Right ventricle myocardium inferior (tissue), 1 donor: ENCODE measurements at regions not wholly inside any gene's neighbourhood (a gene's known extent, or its start where the extent isn't known, plus 50 kb on each side); places are given as distances from the start of the nearest gene placed in this dataset.
A peak's percentile ranks its signal among the peaks of the same experiment; 100 is the strongest.

Source experiments
- ATAC-seq: fragments of 200-7000 bp; cut with Tn5 transposase; one replicate; pipeline ENCODE4 v1.9.1; 2020; ENCODE audit warnings: mild to moderate bottlenecking, moderate library complexity
- DNase-seq: peaks from one replicate; pipeline ENCODE4 v3.0.0; 2021; ENCODE audit errors: missing footprints
- intact Hi-C: fragments of 100-400 bp; cut with DNase I; formaldehyde crosslinking; loops from one replicate; pipeline ENCODE4 v1.11.0; 2022
- donor health status: DM: no; HTN: yes; CAD: no; lungs with severe emphysema.

DNA sequence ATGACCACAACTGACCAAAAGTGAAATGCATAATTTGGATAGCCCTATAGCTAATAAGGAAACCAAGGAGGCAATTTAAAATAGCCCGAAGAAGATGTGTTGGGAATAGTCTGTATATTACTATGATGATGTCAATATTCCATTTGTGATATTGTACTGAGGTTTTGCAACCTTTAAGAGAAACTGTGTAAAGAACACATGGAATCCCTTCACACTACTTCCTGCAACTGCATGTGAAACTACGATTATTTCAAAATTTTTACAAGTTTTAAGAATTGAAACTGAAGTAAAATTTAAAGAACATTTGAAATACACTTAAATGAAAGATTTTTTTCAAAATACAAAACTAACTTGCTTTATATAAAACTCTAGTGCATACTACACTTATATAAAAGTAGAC is 504.3 kb upstream of the ID2 start:
- intact Hi-C loops = no loop called here
- no peak for ATAC-seq
- no peak for DNase-seq

DNA sequence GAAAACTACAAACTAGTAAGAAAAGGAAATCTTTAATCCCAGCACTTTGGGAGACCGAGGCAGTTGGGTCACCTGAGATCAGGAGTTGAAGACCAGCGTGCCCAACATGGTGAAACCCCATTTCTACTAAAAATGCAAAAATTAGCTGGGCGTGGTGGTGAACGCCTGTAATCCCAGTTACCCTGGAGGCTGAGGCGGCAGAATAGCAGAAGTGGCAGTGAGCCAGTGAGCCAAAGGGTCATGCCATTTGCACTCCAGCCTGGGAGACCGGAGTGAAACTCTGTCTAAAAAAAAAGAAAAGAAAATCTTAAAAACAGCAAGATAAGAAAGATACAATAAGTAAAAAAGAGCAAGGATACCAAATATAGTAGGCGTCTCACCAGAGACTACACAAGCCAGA is 502.9 kb upstream of the ID2 start:
- DNase-seq = no peak
- intact Hi-C loops = no loop called here
- ATAC-seq = no peak

DNA sequence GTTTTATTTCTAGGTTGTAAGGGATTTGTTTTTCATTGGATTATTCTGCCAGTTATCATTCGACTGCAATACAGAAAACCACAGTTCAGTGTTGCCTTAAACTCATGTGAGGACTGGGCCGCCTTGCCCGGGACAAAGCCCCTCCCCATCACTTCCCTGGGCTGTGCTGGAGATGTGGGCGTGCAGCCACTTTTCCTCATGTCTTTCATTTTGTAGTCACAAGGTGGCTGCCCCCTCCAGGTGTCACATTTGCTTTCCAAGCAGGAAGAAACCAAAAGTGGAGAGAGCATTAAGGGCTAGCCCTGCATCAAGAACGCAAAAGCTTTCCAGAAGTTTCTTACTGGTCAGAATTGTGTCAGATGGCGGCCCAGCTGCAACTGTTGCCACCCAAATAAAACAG is 492.5 kb upstream of the ID2 start:
- intact Hi-C loops = no loop called here
- DNase-seq = no peak
- no peak for ATAC-seq

DNA sequence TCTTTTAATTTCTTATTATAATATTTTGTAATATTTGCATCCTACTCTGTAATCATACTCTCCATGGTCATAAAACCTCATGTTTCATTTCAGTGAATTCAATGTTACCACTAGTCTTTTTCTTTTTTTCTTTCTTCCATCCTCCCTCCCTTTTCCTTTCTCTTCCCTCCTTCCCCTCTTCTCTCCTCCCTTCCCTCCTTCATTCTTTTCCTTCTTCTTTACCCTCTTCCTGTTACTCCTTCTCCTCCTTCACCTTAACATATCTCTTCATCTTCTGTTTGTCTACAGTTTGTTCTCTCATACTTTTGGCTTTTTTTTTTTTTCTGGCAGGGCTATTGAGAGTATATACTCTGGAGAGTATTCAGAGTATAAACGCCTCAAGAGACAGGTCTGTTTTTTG is 491.6 kb upstream of the ID2 start:
- DNase-seq (no peak), ATAC-seq (no peak)
- intact Hi-C loops = no loop called here

DNA sequence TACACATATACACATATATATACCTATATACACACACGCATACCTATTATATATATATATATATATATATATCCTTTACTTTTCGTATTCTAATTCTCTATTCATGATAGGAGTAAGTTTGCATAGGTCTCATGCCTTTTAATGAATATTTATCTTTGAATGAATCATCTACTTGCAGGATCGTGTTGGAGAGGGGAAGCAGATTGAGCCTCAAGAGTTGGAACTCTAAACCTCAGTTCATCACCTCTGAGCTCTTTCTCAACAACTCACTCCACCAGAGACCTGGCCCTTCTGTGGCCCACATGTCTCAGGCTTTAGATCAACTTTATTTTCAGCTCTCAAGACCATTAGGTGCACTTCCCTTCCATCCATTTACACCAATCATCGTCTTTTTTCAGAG is 490.4 kb upstream of the ID2 start:
- DNase-seq (no peak), ATAC-seq (no peak)
- intact Hi-C loops = no loop called here

DNA sequence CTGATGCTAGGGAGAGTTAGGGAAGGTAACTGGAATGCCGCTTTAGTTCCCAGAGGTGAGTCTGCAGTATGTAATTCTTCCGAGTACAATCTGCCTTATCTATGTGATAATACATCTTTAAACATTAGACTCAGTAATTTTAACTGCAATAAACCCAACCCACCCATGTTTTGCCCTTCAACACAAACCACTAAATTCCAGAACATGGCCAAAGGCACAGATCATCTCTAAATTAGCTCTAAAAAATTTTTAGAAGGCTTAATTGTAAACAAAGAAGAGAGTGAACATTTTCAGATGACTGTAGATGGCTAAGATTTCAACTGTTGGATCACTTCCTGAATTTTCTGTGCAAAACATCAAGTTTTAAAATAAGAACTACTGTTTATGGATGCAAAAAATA is 488.7 kb upstream of the ID2 start:
- DNase-seq = no peak
- intact Hi-C loops = no loop called here
- no peak for ATAC-seq

DNA sequence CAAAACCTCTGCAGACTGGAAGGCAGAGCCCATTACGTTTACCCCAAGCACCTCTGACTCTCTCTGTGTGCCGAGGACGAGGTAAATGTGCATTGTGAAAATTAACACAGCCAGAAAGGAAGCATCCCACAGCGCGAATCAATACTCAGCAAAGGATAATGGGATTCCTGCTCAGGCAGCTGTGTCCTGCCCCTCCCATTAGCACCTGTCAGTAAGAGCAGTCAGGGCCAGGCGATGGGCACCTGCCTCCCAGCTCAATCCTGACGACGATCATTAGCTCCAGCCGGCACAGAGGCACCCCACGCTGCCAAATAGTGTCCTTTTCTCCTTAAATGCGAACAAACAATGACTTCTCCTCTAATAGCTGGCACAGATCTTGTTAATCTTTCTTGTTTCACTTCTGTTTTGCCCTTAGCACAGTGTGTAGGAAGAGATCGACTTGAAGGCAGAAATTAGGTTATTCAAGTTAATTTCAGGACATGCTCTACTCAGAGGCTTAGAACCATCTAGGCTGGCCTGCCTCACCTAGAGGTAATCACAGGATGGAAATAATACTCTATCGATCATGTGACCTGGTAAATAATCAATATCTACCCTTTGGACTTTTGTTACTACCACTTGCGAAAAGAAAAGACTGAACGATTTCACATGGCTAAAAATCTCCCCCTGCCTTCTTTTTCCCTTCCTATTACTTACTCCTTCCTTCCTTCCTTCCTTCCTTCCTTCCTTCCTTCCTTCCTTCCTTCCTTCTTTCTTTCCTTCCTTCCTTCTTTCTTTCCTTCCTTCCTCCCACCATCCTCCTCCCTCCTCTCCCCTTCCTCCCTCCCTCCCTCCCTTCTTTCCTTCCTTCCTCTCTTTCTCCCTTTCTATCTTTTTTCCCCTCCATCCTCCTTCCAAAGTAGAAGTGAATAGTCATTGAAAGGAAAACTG is 487.9 kb upstream of the ID2 start:
- ATAC-seq (no peak), DNase-seq (no peak)
- intact Hi-C loops = no loop called here

DNA sequence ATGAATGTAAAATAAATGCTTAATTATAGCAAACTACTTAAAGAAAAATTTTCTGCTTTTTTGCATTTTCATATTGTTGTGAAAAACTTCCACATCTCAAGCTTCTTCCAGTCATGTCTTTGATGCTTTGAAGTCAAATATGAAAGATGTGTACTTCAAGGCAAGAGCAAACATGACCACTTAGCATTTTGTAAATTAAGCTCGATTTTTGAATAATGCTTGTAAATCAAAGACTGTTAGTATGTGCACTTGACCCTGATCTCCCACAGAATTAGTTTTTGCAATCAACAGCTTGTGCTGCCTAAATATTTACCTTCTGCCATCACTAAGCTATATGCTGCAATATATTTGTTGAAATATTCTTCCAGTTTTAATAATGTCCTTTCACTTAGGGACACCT is 486.1 kb upstream of the ID2 start:
- DNase-seq = no peak
- intact Hi-C loops = no loop called here
- ATAC-seq = no peak

DNA sequence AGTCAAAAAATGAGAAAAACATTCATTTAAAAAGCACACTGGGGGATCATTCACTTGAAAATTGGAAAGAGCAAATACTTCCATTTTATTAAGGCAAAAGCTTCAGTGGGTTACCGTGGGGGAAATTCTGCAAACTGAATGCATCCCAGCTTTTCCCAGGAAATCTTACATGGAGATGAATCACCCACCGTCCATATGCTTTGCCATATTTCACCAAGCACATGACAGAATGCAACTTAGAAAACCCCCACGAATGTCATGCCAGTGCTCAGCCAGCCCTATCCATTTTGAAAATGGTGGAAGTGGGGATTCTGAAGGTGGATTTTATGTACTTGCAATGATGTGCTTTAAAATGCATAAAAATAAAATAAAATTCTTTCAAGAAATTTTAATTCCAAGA is 485.5 kb upstream of the ID2 start:
- intact Hi-C loops = no loop called here
- no peak for DNase-seq
- no peak for ATAC-seq

DNA sequence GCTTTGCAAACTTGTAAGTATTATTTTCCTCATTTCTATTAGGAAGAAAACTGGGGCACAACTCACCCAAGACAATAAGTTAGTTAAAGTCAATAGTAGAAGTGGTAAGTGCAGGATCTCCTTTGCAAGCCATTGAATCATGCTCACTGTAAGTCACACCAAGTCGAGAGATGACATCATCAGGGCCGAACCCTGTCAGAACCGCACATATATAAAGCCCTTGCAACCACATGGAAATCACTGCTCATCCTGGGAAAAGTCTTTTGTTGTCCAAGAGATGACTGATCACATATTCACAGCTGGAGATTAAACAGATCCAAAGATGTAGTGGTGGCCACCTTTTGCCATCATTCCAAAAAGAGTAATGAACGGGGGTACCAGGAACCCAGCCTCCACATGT is 484.8 kb upstream of the ID2 start:
- DNase-seq (no peak), ATAC-seq (no peak)
- intact Hi-C loops = no loop called here

DNA sequence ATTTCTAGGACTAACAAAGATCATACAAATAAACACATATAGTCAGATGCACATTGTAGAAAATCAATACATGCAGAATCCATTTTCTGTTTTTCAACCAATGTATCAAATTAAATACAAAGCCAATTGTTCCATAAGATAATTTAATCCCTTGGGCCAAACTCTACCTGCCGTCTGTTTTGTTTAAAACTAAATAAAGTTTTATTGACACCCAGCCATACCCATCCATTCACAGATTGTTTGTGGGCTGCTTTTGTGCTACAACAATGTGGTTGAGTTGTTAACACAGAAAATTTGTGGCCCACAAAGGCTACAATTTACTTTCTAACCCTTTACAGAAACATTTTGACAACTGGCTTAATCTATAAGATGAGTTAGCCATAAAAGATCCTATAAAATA is 484.0 kb upstream of the ID2 start:
- intact Hi-C loops = no loop called here
- no peak for DNase-seq
- no peak for ATAC-seq

DNA sequence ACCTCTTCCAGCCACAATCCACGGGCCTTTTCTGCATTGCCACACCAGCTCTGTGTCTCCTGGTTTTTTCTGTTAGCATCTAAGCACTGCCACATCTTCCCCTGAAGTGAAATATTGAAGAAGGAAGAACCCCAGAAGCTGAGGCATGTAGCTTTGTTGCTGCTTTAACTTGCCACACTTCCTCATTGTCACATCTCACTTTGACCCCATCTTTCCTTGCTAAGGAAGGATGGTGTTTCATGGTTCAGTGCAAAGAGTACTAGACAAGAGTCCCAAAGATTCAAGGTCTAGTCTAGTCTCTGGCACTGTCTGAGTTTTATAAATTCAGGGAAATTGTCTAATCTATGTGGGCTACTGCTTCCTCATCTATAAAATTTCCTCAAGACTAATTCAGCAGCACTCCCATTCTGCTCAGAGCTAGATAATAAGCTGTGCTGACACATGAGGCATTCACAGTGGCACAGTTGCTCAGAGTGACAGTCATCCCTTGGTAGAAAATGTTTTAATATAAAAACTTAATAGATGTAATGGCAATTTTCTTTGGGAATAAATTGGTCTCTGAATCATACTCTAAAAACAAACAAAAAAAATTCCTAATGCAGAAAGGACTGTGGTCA is 483.0 kb upstream of the ID2 start:
- DNase-seq (no peak), ATAC-seq (no peak)
- intact Hi-C loops = no loop called here

DNA sequence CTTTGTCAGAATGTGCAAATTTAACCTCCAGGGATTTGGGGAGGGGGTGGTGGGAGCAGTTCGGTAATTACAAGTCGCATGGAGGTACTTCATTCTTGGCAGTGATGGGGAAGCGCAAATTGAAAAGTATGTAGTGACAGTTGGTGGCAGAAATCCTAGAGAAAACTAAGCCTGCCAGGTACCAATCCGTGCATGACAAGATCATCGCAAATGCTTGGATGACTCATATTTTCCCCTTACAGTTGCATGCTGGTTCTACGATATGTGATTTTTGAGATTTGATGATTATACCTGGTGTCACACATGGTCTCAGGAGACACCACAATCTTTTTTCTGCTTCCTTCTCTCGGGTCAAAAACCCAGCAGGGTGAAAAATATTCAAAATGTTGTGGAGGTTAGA is 479.7 kb upstream of the ID2 start:
- DNase-seq (no peak), ATAC-seq (no peak)
- intact Hi-C loops = no loop called here

DNA sequence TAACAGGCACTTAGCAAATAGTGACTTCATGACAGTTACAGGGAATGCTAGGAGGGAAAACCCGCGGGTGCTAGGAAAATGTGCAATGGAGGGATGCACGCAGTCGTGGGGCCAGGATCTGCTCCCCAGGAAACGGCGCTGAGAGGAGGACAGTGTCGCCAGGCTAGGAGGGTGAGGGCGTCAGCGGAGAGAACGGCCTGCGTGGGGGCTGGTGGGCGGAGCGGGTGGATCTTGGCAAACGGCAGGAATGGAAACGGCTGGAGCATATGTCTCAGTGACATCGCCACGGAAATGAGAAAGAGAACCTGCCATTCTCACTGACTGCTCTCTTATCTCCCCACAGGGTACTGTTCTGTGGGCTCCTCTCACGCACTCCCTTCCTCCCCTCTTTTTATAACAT is 478.5 kb upstream of the ID2 start:
- peak; percentile 55 for DNase-seq
- peak; percentile 80 for ATAC-seq

DNA sequence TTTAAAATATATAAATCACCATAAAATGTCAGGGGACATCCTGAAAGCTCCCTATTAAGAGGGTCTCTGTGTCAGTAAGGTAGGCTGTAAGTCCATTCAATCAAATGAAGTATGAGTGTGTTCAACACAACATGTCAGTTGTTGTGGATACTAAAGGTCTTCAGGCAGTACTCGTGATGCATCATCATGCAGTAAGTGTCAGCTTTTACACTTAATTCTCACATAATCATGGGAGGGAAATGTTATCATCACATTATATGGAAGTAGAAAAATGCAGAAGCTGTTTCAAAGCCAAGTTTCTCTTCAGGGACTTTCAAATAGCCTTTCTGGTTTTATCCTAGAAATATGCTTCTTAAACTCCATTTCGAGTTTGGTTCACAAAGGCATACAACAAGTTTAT is 477.1 kb upstream of the ID2 start:
- no peak for ATAC-seq
- DNase-seq = no peak
- intact Hi-C loops = no loop called here

More for the DNA sequence above, 478.5 kb upstream of the ID2 start:
- intact Hi-C loops = no loop called here

DNA sequence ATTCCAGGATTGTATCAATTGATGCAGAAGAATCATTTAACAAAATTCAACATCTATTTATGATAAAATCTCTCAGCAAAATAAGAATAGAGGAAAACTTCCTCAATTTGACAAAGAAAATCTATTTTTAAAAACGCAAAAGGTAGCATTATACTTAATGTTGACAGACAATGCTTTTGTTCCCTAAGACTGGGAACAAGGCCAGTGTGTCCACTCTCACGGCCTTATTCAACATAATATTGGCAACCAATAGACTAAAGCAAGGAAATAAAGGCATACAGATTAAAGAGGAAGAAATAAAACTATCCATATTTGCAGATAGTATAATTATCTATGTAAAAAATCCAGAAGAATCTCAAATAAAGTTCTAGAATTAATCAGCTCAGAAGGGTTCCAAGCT is 472.4 kb upstream of the ID2 start:
- intact Hi-C loops = no loop called here
- no peak for DNase-seq
- no peak for ATAC-seq

DNA sequence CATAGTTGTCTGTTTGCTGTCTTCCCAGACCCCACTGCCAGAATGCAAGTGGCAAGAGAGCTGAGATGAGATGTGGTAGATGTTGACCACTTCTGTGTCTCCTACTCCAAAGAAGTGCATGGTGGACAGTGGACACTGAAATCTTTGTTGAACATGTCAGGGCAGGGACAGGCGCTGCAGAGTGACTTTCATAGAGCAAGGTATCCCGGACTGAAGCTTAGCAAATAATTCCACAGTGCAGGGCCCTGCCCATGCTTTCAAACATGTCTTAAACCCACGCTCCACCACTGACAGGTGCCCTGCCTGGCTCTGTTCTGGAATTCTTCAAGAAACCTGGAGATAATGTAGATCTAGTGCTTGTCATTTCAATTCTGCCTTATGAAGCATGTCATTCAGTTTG is 470.5 kb upstream of the ID2 start:
- intact Hi-C loops = loop anchor here (10.0 kb wide), 1 partner anchor 67 kb away; no protein-coding TSS in a partner anchor
- ATAC-seq (no peak), DNase-seq (no peak)

DNA sequence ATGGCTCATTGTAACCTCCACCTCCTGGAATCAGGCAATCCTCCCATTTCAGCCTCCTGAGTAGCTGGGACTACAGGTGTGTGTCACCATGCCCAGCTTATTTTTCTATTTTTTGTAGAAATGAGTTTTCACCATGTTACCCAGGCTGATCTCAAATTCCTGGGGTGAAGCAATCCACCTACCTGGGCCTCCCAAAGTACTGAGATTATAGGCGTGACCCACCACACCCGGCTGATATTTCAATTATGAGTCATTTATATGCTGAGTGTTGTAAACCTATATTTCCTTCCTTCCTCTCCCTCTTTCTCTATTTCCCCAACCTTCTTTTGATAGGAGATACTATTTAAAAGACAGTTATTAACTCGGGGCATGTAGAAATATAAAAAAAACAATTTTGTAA is 469.6 kb upstream of the ID2 start:
- intact Hi-C loops = loop anchor here (10.0 kb wide), 1 partner anchor 67 kb away; no protein-coding TSS in a partner anchor
- ATAC-seq (no peak), DNase-seq (no peak)

DNA sequence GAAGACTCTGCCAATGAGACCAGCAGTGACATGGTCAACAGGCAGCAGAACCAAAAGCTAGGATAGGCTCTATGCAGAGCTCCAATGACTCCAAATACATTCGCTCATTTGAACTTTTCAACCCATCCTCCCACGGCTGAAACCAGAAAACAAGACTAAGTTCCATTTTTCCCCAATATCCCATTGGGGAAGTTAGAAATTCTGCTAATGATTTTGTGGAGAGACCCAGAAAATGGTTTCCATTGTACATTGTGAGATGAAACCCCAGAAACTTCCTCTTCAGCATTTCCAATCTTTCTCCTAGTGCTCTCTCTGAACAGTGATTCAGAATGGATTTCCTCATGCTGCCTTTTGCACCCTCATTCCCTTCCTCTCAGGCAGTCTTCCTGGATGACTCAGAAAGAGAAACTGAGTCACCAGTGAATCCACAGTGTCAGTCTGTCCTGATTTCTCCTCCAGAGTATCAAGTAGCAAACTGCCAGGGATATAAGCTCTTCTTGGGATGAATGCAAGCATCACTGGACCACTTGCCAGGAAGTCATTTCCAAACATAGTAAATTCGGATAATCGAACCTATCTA is 467.7 kb upstream of the ID2 start:
- no peak for DNase-seq
- intact Hi-C loops = loop anchor here (10.0 kb wide), 1 partner anchor 69 kb away; no protein-coding TSS in a partner anchor
- no peak for ATAC-seq
